Activated CD4-positive, alpha-beta T cell treated with anti-CD3 and anti-CD28 coated beads, Interleukin-2, Interleukin-4, amounts not matched to agents 100 ng/mL and 50 ng/mL, durations not matched to agents 16 hours and 8 hours (primary cell): ENCODE measurements at regions not wholly inside any gene's neighbourhood (a gene's known extent, or its start where the extent isn't known, plus 50 kb on each side); places are given as distances from the start of the nearest gene placed in this dataset.
"Not testable (repeated sequence)": the region's sequence is repeated elsewhere in the genome, so short reads cannot be mapped to it uniquely, and the experiment has no call there.

Source experiments
- DNase-seq: peaks from one replicate; pipeline ENCODE4 v3.0.0-alpha.2; 2020; ENCODE audit warnings: low spot score

- DNase-seq, result no peak
Observed at GRCh38 chr3:181921220-181921619, 209.5 kb downstream of the SOX2 start.

- DNase-seq, result not testable (repeated sequence)
Observed at GRCh38 chr3:181925841-181926240, 214.1 kb downstream of the SOX2 start.

DNA sequence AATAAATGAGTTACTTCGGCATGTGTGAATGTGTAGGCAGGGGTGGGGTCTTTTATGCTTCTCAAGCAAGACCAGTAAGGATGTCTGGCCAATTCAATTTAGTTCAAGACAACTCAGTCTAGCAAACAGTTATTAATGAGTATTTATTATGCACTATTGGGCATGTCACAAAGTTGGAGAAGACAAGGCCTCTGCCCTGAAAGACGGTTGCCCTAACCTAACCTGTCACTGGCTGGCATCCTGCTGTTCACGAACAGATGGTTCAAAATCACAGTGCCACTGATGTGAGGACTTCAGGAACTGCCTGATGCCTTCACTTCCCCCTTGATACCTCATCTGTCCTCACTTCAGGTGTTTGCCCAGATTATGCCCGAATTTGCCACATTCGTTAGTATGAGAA lies 217.8 kb downstream of the SOX2 start:
- no peak for DNase-seq

- no peak for DNase-seq
Observed at GRCh38 chr3:181930105-181930504, 218.4 kb downstream of the SOX2 start.

GRCh38 chr3:181932039-181932438 lies 220.3 kb downstream of the SOX2 start:
- DNase-seq, result no peak

GRCh38 chr3:181933052-181933618 lies 221.4 kb downstream of the SOX2 start:
- DNase-seq, result no peak

- DNase-seq, result no peak
Observed at GRCh38 chr3:181935915-181936314, 224.2 kb downstream of the SOX2 start.

DNA sequence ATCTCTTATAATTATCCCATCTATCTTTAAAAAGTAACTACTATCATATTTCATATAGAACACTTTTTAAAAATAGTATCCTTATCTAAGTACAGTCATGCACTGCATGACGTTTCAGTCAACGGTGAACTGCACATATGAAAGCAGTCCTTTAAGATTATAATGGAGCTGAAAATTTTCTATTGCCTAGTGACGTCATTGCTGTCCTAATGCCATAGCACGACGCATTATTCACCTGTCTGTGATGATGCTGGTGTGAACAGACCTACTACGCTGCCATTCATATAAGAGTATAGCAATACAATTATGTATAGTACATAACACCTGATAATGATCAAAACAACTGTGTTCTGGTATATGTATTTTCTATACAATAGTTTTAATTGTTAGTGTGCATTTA lies 225.0 kb downstream of the SOX2 start:
- no peak for DNase-seq

DNA sequence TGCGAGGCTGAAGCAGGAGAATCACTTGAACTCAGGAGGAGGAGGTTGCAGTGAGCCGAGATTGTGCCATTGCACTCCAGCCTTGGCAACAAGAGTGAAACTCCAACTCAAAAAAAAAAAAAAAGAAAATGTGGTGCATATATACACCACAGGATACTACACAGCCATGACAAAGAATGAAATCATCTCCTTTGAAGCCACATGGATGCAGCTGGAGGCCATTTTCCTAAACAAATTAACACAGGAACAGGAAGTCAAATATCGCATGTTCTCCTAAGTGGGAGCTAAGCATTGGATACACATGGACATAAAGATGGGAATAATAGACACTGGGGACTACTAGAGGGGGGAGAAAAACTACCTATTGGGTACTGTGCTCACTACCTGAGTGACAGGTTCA lies 226.9 kb downstream of the SOX2 start:
- DNase-seq, result not testable (repeated sequence)

DNA sequence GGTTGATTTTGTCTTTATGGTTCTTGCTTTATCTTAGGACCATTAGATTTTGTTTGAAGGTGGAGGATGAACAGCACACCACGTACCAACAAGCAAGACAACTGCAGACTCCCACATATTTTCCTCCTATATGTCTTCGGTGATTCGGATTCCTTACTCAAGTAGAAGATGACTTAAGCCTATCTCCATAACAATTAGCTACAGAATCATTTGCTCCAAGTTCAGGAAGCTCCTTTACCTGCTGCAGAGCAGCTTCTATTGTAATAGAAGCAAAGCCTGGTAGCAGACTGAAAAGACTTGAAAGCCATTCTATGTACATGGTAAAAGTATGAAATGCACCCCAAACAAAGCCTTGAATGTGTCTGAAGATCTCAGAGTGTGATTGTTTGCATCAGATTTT lies 229.0 kb downstream of the SOX2 start:
- DNase-seq, result no peak

DNA sequence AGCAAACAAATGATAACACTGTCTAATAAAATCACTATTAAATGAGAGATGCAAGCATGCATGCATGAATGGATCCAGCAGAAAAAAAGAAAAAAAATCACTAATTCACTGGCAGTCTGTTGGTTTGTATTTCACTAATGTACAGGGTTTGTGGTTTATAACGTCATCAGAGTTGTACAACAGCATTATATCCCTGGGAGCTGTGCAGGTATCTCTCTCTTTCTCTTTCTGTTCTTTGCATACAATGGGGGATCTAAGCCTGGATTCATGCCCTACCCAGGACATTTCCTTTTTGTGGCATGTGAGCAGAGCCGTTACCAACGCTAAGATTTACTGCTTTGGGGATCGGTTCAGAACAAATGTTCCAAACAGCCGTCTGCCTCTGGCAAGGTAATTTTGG lies 229.5 kb downstream of the SOX2 start:
- DNase-seq, result no peak

GRCh38 chr3:181943285-181943684 lies 231.6 kb downstream of the SOX2 start:
- no peak for DNase-seq

DNA sequence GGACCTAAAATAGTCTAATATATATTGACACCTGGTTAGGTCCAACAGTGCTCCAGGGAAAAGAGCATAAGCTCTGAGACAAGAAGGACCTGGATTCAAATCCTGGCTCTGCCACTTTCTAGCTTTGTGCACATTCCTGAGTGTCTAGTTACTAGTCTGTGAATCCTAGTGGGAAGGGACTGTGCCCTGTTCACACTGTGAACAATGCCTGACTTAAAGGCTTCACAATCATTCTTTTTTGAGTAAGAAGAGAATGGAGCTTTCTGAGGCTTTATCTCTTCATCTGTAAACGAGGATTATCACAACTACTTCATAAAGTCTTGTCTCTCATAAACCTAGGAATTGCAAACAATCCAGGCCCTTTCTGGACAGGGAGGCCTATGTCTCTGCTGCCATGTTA lies 235.9 kb downstream of the SOX2 start:
- DNase-seq, result no peak

DNA sequence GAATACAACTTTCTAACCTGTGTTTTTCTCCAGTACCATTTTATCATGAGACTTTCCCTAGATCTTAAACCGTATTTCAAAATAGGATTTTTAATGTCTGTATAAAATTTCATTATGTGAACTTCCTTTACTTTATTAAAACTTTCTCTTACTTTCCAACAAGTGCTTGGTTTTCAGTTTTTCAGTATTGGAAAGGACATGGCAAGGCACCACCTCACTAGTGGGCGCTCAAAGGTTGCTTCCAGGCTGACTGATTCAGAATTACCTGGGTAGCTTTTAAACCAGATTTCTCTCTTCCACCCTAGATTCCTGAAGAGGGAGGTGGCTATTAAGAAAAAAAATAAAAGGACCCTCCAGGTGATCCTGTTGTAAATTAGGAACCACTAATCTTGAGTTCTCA lies 236.6 kb downstream of the SOX2 start:
- DNase-seq, result no peak

GRCh38 chr3:181952221-181952620 lies 240.5 kb downstream of the SOX2 start:
- no peak for DNase-seq

GRCh38 chr3:181952929-181953328 lies 241.2 kb downstream of the SOX2 start:
- DNase-seq, result no peak

- no peak for DNase-seq
Observed at GRCh38 chr3:181955566-181955965, 243.8 kb downstream of the SOX2 start.

DNA sequence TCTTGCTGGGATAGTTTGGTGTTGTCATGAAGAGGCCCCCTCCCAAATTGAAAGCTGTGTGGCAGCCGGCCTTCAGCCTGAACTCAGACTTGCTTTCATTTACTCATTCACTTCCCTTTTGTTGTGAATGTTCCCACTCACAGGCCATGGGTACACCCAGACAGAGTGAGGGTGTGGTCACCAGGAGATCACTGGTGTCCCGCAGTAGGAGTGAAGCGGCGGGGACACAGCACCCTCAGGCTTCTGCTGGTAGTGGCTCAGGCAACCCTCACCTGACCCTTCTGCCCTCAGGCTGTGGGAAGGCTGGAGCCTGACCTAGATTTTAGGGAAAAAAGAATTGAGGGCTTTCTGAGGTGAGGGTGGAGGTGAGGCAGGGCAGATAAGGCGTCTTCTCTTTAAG lies 244.4 kb downstream of the SOX2 start:
- no peak for DNase-seq

GRCh38 chr3:181966393-181966792 lies 254.7 kb downstream of the SOX2 start:
- DNase-seq, result no peak

DNA sequence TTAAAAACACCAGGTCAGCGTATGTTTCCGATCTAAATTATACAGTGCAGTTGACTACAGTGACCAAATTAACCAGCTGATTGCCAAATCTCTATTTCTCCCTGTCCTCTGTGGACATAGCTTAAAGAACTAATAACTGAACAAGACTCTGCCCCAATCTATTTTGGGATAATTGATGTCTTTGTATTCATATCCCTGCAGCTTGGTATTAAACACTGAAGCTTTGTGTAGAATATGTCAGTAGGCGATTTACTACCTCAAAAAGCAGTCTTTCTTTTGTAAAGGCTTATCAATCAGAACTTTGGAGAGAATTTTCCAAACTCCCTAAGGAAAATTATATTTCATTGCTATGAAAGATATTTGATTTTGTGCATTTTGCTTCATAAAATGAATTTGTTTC lies 258.2 kb downstream of the SOX2 start:
- no peak for DNase-seq

DNA sequence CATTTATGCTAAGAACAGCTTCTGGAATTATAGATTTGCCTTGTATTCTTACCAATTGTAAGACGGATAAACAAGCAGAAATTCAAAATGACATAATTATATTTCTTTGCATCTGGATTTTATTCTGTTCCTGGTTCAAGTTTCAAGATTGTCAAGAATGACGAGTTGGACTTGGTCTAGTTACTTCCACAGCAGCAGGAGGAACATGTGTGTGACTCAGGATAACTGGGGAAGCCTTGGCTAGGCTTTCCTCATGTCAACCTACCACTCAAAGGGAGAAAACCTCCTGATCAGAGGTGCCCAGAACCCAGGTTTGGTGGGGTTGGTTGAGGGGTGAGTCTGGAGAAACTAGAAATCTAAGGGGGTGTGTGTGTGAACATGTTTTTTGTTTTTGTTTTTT lies 259.7 kb downstream of the SOX2 start:
- DNase-seq, result no peak

DNA sequence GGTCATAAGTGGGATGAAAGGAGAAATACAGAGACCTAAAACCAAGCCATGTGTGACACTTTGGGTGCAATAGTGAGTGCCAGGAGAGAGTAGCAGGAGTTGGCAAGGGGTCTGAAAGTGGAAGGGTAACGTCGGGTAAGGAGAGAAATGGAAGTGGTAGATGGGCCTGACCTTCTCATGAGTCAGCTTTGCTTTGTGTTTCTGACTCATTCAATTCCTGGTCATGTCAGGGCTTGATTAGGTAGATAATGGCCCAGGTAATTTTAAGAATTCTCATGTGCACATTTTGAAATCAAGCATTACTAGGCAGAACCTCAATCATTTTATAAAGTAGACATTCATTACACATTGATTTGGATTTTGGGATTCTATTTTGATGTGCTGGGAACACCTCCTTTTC lies 262.5 kb downstream of the SOX2 start:
- no peak for DNase-seq

DNA sequence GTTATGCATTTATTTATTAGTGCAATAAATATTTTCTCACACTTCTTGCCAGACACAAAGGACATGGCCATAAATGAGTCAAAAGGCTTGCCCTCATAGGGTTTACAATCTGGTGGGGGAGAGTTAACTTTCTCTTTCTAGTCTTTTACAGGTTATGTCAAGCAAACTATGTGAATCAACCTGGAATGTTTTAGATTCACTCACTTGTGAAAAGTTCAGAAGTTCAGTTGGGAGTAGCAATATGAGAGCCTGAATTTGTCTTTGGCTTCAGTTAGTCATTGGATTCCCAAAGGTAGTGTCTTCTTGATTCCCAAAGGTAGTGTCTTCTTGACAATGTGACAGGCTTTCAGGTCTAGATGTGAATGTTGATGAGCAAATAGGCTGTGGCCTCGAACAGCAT lies 264.8 kb downstream of the SOX2 start:
- DNase-seq, result no peak

DNA sequence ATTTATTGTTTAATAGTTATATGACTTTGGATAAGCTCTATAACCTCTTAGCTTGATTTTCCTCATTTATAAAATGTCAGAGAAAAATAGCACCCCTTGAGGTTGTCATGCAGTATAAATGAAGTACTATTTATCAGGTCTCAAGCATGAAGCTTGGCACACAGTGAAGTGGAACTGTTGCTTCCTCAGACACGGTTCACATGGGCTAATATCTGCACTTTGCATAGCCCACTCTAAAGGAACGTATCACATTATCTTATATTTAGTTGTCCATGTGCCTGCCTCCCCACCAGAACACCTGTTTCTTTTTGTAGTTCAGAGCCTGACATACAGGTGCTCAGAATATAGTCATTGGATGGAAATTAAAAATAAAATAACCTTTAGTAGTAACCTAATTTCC lies 273.7 kb downstream of the SOX2 start:
- DNase-seq, result no peak

DNA sequence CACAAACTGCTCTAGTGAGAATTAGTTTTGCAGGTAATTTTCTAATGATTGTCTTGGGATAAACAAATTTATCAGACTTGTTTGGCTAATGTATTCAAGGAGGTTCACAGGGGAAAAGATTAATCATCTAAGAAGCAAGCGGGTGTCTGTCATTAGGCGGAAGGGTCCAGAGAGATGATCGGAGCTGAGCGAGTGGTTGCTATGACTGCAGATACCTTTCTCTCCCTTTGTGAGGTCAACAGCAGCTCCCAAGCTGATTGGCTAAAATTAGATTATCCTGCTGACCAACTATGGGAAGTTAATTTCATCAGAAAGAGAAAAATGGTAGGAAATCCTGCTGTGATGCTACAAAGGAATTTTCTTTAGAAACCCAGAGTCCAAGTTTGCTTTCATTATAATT lies 276.0 kb downstream of the SOX2 start:
- DNase-seq, result no peak
